GM12872 (cell line): ENCODE measurements at regions not wholly inside any gene's neighbourhood (a gene's known extent, or its start where the extent isn't known, plus 50 kb on each side); places are given as distances from the start of the nearest gene placed in this dataset.

ENCODE experiments used
- CTCF ChIP-seq: IDR thresholded peaks from 3 replicates; pipeline ENCODE4 v1.5.1; 2011; ENCODE audit warnings: low read depth, mild to moderate bottlenecking, low read length, moderate library complexity; ENCODE audit not compliant: insufficient read depth

GRCh38 chr9:89815903-89816573, 211.2 kb downstream of the GADD45G start:
- no peak for TF ChIP-seq CTCF

- no peak for TF ChIP-seq CTCF
Measured at GRCh38 chr9:89817151-89817950, 212.5 kb downstream of the GADD45G start.

- no peak for TF ChIP-seq CTCF
Measured at GRCh38 chr9:89820337-89820736, 215.5 kb downstream of the GADD45G start.

GRCh38 chr9:89821081-89821480, 216.3 kb downstream of the GADD45G start:
- TF ChIP-seq CTCF, result no peak

GRCh38 chr9:89822996-89823395, 218.2 kb downstream of the GADD45G start:
- no peak for TF ChIP-seq CTCF

GRCh38 chr9:89825669-89826068, 220.9 kb downstream of the GADD45G start:
- TF ChIP-seq CTCF, result no peak

GRCh38 chr9:89826186-89826585, 221.4 kb downstream of the GADD45G start:
- TF ChIP-seq CTCF, result no peak
